GM21786 (cell line): ENCODE measurements at regions not wholly inside any gene's neighbourhood (a gene's known extent, or its start where the extent isn't known, plus 50 kb on each side); places are given as distances from the start of the nearest gene placed in this dataset.

Experiments
- ATAC-seq: cut with Tn5 transposase; IDR thresholded peaks from one replicate; pipeline ENCODE4 v1.9.1; 2021; ENCODE audit not compliant: unreplicated experiment

DNA sequence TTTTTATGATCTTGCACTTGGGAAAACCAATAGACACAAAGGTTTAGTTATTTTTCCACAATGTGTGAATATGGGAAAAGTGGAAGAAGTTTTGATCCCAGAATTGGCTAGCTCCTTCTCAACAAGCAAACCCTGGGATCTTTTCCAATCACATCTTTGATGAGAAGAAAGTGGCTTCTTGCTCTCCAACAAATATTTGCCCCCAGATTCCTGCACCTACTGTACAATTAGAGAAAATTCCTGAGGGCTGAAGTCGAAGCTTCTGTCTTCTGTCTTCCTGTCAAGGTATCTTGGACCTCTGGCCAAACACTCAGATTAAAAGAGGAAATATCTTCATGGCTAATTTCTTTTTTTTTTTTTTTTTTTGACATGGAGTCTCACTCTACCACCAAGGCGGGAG is 113.1 kb upstream of the SLC45A1 start:
- ATAC-seq: no peak

DNA sequence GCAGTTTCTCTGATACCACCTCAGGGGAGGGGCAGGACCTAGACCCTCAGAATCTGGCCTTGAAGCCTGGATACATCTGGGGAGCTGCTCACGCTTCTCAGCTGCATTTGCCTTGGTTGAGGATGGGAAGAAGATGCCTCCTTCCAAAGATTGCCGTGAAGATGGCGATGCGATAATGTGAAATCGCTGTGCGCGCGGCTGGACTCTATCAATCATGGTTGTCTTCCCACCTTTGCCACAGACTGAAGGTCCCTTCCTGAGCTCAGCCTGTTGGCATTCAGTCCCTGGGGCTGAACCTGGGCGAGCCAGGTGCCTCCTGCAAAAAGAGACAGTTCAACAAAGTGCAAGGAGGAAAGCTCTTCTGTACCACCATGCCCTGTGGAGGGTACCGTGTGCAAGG is 114.4 kb upstream of the SLC45A1 start:
- no peak for ATAC-seq

DNA sequence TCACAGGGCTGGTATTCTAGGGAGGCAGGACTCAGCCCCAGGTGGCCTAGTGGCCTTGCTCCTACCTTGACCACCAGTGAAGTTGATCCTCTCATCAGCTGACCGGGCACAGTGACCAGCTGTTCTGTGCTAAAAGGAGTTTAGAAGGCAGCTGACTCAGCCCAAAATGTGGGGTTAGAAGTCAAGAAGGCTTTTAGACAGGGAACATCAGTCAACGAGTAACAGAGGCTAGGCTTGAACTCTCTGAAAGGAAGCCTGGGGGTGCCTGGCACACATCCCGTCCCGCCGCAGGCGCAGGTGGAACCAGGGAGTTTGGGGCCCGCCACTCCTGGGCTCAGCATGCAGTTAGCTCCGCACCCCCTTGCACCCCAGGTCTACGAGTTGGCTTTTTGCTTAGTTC is 114.9 kb upstream of the SLC45A1 start:
- no peak for ATAC-seq

DNA sequence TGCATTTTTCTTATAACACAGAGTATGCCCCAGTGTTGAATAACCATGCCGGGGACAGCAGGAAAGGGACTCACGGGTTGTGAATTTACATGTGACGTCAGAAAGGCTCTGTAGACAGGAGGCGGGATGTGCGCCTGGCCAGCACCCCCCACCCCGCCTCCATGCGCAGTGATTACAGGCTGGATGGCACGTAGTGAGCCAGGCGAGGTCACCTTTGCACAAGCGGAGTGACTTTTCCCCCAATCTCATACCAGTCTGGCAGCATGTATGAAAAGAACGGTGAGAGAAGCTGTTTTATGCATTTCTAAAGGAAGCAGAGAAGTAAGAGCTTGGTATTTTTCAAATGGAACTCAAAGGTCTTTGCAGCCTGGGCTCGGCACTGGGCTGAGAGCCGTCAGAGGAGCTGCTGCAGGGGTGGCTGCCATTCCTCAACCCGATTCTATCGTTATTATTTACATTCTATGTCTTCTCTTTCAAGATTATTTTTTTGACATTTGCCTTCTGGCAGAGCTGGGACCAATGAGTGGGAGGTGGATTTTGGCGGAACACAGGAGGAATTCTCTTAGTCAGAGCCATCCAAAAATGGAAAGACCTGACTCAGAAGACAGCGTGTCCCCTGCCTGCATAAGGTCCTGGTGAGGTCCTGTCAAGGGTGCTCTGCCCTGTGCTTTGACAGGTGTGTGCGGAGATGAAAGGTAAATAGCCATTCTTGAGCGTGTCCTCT is 115.6 kb upstream of the SLC45A1 start:
- no peak for ATAC-seq

DNA sequence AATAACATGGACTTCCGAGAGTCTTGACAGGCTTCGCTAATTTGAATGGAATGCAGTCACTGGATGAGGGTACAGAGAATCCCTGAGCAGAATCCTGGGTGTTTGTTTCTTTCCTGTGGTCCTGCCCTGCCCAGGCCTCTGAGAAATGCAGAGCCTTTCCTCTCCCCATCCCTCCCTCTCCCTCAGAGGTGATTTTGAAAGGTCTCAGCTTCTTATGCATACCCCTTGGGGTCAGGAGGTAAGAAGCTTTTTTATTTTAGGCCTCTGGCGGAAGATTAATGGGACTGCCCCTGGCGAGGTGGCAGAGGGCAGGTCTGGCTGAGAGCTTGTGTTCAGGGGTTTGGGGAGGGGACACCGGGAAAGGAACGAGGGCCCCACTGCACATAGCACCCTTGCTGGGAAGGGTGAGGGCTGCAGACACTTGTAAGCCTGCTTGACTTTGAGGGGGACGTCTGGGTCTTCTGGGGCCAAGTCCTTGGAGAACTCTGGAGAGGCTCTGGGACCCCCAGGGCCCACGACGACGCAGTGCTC is 116.5 kb upstream of the SLC45A1 start:
- ATAC-seq: no peak

DNA sequence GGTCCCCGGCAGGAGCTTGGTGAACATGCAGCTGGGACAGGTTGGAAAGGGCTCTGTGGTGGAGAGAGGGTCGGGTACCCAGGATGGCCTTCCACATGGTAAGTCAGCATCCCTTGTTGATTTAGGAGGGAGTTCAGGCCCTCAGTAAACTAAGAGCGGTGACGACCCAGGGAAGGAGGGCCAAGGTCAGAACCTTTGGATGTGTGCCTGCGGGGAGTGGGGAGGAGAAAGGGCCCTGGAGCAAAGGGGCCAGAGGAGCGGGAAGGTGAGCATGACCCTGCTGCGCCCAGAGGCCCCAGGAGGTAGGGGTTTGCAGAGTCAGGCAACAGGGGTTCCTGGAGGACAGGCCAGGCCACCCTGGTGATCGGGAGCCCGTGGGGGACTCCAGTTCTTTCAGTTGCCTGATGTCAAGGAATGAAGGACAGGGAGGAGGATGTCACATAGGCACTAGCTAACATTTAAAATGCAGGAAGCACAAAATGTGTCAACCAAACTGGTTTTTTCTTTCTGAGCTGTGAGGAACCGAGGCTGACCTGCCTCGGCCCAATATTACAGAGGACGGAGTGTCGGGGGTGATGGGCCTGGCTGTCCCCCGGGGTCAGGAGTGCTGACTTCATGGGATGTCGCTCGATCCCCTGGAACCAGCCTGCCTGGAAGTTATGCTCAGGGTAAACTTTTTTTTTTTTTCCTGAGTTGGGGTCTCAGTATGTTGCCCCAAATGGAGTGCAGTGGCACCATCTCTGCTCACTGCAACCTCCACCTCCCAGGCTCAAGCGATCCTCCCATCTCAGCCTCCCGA is 117.4 kb upstream of the SLC45A1 start:
- no peak for ATAC-seq

DNA sequence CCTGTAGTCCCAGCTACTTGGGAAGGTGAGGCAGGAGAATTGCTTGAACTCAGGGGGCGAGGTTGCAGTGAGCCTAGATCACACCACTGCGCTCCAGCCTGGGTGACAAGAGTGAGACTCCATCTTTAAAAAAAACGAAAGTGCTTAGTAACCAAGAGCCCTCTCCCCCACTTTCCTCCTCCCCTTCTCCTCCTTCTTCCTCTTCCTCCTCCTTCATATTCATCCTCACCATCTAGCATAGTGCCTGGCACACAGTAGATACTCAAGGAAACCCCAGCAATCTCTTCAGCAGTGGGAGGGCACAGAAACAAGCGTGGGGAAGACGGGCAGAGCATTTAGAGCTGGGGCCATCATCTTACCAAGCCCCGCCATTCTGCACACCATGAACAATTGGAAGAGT is 119.4 kb upstream of the SLC45A1 start:
- ATAC-seq: no peak

DNA sequence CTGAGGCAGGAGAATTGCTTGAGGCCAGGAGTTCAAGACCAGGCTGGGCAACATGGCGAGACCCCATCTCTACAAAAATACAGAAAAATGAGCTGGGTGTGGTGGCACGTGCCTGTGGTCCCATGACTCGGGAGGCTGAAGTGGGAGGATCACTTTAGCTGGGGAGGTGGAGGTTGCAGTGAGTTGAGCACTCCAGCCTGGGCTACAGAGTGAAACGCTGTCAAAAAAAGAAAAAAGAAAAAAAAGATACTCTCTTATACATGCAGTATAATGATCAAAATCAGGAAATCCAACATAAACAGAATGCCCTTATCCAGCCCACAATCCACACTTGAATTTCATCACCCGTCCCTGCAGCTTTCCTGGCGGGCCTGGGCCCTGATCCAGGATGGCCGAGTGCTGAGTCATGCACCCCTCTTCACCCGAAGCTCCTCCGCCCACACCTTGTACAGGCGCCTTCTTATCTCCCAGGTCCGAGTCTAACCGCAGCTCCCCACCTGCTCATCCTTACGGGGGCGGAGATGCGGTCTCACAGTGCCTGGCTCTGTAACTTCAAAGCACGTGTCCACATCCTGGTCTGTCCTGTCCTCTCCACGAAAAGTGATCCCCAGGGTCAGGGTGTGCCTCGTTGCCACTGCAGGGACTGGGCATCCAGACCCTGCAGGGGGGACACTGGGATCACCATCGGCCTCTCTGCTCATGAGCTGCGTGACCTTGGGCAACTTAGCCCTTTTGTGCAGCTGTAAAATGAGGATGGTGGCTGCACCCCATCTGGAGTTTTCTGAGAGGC is 120.2 kb upstream of the SLC45A1 start:
- ATAC-seq: no peak

DNA sequence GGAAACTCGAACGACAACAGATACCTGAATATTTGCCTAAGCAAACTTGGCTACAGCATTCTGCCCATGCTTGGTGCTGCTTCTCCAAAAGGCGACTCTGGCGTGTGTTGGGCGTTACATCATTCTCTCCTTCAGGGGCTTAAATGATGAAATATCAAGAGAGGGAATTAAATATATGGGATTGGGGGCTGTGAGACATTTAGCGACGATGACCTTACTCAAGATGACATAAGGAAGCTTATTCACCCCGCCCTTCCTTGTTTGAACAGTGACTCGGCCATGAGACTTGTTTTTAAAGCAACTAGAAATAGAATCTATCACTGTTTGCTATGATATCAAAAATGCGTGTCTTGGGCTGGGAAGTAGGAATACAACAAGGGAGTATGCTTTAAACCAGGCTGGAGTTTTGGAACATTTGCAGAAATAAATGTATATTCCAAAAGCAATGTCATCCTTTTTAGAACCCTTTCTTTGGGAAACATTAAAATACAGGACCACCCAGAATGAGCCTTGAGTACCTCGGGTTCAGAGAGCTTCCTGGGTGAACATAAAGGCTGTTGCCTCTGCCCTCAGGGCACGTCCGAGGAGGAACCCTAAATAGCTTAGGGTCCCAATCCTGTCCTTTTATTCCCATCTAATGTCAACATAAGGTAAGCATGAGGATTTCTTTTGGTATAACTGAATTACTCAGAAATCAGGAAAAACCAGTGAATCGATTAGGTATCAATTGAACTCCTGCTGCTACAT is 123.3 kb upstream of the SLC45A1 start:
- ATAC-seq: no peak

DNA sequence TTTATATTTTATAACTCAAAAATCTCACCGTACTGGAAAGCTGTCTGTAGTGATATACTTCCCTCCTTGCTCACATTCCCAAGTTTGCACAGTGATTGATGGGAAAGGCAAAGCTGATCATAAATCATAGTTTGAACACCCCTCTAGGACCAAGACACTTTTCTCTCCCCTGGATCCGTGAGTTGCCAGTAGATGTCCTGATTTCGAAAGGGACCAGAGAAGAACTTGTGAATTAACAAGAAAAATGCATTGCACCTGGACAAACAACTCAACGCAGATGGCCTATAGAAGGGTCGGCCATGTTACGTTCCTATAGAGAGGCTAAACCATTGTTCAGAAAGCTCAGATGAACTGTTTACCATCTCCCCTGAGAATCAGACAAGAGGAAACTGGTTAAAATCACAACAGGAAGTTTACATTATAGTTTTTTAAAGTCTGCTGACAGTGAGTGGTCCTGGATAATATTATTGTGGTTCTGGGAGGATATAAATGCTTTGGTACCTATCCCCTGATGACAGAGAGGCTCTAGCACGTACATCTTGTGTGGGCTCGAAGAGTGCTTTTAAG is 124.0 kb upstream of the SLC45A1 start:
- ATAC-seq: no peak

DNA sequence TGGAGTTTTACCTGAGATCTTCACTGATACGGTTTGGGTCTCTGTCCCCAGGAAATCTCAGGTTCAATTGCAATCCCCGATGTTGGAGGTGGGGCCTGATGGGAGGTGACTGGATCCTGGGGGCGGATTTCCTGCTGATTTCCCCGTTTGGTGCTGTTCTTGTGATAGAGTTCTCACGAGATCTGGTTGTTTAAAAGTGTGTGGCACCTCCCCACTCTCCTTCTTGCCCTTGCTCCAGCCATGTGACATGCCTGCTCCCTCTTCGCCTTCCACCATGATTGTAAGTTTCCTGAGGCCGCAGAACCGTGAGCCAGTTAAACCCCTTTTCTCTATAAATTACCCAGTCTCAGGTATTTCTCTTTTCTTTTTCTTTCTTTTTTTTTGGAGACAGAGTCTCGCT is 126.4 kb upstream of the SLC45A1 start:
- ATAC-seq: no peak

DNA sequence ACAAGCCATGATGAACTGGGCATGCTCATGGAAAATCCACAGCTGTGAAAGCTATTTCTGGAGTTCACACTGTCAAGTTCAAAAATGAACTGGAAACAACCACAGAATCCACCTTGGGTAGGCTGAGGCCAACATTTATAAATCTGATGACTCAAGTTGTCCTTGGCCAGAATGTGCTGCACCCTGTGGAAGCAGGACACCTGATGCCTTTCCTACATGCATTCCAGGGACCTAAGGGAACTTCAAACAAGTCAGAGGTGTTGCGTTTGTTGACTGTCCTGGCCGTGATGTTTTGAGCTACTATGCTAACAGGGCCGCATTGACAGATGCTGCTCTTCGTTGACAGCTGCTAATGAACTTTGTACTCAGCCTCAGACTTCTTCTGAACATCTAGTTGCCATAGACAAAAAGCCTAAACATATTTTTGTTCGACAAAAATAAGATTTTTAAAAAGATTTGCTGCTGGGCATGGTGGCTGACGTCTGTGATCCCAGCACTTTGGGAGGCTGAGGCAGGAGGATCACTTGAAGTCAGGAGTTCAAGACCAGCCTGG is 127.9 kb upstream of the SLC45A1 start:
- ATAC-seq: no peak

DNA sequence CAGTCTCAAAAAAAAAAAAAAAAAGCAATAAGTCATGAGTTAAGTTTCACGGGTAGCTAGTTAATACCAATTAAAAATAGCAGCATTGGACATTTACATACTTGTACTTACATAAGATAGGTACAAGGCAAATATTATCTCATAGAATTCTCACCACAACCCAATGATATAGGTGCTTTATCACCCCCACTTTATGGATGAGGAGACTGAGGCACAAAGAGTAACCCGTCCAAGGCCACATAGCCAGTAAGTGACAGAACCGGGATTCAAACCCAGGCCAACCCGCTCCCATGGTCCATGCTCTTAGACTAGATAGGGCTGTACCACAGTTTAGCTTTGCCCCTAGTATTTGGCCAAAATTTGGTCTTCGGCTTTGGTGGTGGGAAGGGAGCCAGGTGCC is 132.5 kb upstream of the SLC45A1 start:
- ATAC-seq: no peak

DNA sequence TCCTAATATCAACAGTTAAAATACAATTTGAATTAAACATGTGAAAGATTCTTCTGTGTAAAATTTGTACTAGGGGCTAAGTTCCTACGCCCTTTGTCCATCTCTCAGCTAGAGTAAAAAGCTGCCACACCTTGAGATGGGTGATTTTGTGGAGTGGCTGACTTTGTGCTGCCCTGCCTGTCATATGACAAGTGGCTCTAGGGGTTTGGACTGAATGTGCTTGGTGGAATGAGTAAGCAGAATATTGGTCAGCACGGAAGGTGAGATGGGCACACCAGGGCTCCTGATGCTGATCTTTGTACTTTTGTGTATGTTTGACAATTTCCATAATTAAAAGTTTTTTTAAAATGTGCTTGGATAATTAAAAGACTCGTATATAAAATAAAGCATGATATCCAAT is 133.6 kb upstream of the SLC45A1 start:
- ATAC-seq: no peak

DNA sequence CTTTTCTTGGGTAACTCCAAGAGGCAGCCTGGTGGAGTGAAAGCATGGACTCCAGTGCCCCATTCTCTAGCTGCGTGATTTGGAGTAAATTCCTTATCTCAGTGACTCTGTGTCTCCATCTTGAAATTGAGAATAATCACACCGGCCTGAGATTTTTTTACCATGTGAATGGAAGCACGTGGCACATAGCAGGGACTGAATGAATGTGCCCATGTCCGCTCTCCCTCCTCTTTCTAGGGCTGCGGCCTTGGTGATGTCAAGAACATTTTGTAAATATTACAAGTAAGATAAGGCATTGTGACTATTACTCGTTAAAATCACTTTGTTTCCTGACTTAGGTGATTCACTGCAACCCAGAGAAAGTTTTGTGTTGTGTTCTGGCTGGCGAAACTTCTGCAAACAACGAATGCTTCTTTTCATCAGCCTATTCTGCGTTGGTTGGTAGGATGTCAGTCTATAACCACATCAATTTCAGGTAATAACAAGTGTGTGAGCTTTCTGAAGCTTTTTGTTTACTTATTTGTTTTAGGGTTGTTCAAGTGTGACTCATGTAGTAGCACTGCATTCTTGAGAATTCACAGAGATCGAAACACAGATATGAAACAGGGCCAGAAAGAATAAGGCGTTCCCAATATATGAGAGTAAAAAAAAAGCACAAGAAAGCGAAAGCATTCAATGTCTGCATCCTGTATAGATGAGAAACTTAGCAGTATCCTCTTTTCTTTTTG is 135.7 kb upstream of the SLC45A1 start:
- no peak for ATAC-seq

DNA sequence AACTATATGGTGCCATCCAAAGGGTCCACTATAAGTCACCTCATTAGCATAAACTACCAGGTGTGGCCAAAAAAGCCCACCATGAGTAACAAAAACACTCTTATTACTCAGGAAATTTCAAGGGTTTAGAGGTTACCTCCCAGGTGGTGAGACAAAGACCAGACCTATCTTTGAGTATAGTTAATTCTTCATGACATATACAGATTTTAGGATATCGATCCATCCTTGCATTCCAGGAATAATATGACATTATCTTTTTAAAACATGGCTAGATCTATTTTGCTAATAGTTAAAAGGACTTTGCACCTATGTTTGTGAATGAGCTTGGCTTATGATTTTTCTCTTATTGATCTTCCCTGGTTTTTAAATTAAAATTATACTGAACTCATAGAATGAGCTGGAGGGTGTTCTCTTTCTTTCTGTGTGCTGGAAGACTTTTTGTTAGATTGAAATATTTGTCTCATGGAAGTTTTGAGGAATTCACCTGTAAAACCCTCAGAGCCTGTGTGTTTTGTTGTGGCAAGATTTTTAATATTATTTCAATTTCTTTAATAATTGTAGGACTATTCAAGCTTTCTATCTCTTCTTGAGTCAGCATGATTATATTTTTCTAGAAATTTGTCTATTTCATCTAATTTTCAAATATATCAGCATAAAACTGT is 138.7 kb upstream of the SLC45A1 start:
- ATAC-seq: no peak

DNA sequence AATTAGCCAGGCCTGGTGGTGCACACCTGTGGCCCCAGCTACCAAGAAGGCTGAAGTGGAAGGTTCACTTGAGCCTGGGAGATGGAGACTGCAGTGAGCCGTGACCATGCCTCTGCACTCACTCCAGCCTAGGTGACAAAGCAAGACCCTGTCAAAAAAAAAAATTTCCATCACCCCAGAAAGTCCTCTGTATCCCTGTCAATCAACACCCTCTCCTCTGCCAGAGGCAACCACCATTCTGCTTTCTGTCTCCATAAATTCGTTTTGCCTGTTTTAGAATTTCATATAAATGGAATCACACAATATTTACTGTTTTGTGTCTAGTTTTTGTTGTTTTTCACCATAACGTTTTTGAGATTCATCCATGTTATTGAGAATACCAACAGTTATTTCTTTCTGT is 141.6 kb upstream of the SLC45A1 start:
- ATAC-seq: no peak

DNA sequence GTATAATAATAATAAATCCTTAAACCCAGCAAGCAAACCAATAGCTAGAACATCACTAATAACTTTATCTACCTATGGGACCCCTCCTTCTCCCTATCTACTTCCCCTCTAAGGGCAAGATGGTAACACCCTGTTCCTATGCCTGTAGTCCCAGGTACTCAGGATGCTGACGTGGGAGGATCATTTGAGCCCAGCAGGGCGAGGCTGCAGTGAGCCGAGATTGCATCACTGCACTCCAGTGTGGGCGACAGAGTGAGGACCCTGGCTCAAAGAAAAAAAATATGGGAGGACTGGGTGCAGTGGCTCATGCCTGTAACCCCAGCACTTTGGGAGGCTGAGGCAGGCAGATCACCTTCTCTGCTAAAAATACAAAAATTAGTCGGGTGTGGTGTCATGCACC is 143.1 kb upstream of the SLC45A1 start:
- ATAC-seq: no peak
